ENCODE measurements at regions not wholly inside any gene's neighbourhood (a gene's known extent, or its start where the extent isn't known, plus 50 kb on each side); places are given as distances from the start of the nearest gene placed in this dataset.
"Not testable (repeated sequence)": the region's sequence is repeated elsewhere in the genome, so short reads cannot be mapped to it uniquely, and the experiment has no call there.

GRCh38 chr11:71322861-71323582 is 70.6 kb upstream of the SHANK2 start:
- Mint-ChIP-seq H3K4me1 (ENCODE audit: low read depth in 2 of 2) (no peaks in the 10 kb centered on the region), H3K36me3 (peaks cover 5% of the 10 kb centered on the region), H3K27me3 (peaks cover 7 to 16% of the 10 kb centered on the region in 2 donors), H3K27ac (no peak overlapping the region), H3K9me3 (peaks cover 2% of the 10 kb centered on the region), H3K4me3 (no peak overlapping the region)
- ATAC-seq: no peak
- DNase-seq (ENCODE audit: low spot score): peak; percentile 52

GRCh38 chr11:71322192-71322735 is 69.9 kb upstream of the SHANK2 start:
- peaks cover 10% of the 10 kb centered on the region for H3K36me3 Mint-ChIP-seq
- peaks cover 7 to 23% of the 10 kb centered on the region in 2 donors for H3K27me3 Mint-ChIP-seq
- peaks cover 2% of the 10 kb centered on the region for H3K9me3 Mint-ChIP-seq
- ATAC-seq (no peak), DNase-seq (ENCODE audit: low spot score) (peak; percentile 49)
- H3K27ac Mint-ChIP-seq: no peak overlapping the region
- no peaks in the 10 kb centered on the region for H3K4me1 Mint-ChIP-seq (ENCODE audit: low read depth in 2 of 2)
- H3K4me3 Mint-ChIP-seq: no peak overlapping the region

- H3K36me3 Mint-ChIP-seq: peaks cover 10% of the 10 kb centered on the region
- H3K9me3 Mint-ChIP-seq: peaks cover 2% of the 10 kb centered on the region
- H3K27me3 Mint-ChIP-seq: peaks cover 7 to 24% of the 10 kb centered on the region in 2 donors
- H3K4me3 Mint-ChIP-seq: no peak overlapping the region
- H3K27ac Mint-ChIP-seq: no peak overlapping the region
- no peaks in the 10 kb centered on the region for H3K4me1 Mint-ChIP-seq (ENCODE audit: low read depth in 2 of 2)
- DNase-seq (ENCODE audit: low spot score) (peak; percentile 6), ATAC-seq (no peak)
Observed at GRCh38 chr11:71321433-71322191, 69.2 kb upstream of the SHANK2 start.

GRCh38 chr11:71316701-71317100 is 64.3 kb upstream of the SHANK2 start:
- Mint-ChIP-seq H3K4me1 (ENCODE audit: low read depth in 2 of 2) (no peaks in the 10 kb centered on the region), H3K36me3 (peaks cover 10% of the 10 kb centered on the region), H3K27me3 (peaks cover 7 to 16% of the 10 kb centered on the region in 2 donors), H3K4me3 (no peak overlapping the region), H3K9me3 (peaks cover 2% of the 10 kb centered on the region), H3K27ac (no peak overlapping the region)
- DNase-seq (ENCODE audit: low spot score): no peak
- ATAC-seq: no peak

- peak; percentile 12 for DNase-seq (ENCODE audit: low spot score)
Observed at GRCh38 chr11:71312616-71313015, 60.2 kb upstream of the SHANK2 start.

GRCh38 chr11:71311928-71312510 is 59.6 kb upstream of the SHANK2 start:
- DNase-seq (ENCODE audit: low spot score): peak; percentile 16
- Mint-ChIP-seq H3K4me3 (no peak overlapping the region), H3K36me3 (no peaks in the 10 kb centered on the region), H3K27ac (no peak overlapping the region), H3K9me3 (no peaks in the 10 kb centered on the region), H3K27me3 (peaks cover 0 to 3% of the 10 kb centered on the region in 2 donors), H3K4me1 (ENCODE audit: low read depth in 2 of 2) (no peaks in the 10 kb centered on the region)
- ATAC-seq: peak in 1 of 2 donors; percentile 17

More at GRCh38 chr11:71312616-71313015, 60.2 kb upstream of the SHANK2 start:
- H3K27me3 Mint-ChIP-seq; H3K27ac Mint-ChIP-seq; H3K36me3 Mint-ChIP-seq; H3K4me1 Mint-ChIP-seq (ENCODE audit: low read depth in 2 of 2); H3K9me3 Mint-ChIP-seq; H3K4me3 Mint-ChIP-seq; ATAC-seq: not testable (repeated sequence)

- Mint-ChIP-seq H3K4me1 (ENCODE audit: low read depth in 2 of 2) (no peaks in the 10 kb centered on the region), H3K27ac (no peak overlapping the region), H3K36me3 (no peaks in the 10 kb centered on the region), H3K9me3 (no peaks in the 10 kb centered on the region), H3K4me3 (no peak overlapping the region), H3K27me3 (peaks cover 0 to 3% of the 10 kb centered on the region in 2 donors)
- DNase-seq (ENCODE audit: low spot score): peak; percentile 32
- peak in 1 of 2 donors; percentile 12 for ATAC-seq
Observed at GRCh38 chr11:71311176-71311925, 59.0 kb upstream of the SHANK2 start.

- Mint-ChIP-seq H3K27me3 (peaks cover 0 to 3% of the 10 kb centered on the region in 2 donors), H3K36me3 (no peaks in the 10 kb centered on the region), H3K9me3 (no peaks in the 10 kb centered on the region), H3K27ac (no peak overlapping the region), H3K4me1 (ENCODE audit: low read depth in 2 of 2) (no peaks in the 10 kb centered on the region), H3K4me3 (no peak overlapping the region)
- ATAC-seq (no peak), DNase-seq (ENCODE audit: low spot score) (no peak)
Observed at GRCh38 chr11:71310184-71310583, 57.8 kb upstream of the SHANK2 start.

- DNase-seq (ENCODE audit: low spot score) (peak; percentile 15), ATAC-seq (no peak)
- peaks cover 0 to 3% of the 10 kb centered on the region in 2 donors for H3K27me3 Mint-ChIP-seq
- H3K4me3 Mint-ChIP-seq: no peak overlapping the region
- H3K36me3 Mint-ChIP-seq: no peaks in the 10 kb centered on the region
- no peak overlapping the region for H3K27ac Mint-ChIP-seq
- H3K9me3 Mint-ChIP-seq: no peaks in the 10 kb centered on the region
- no peaks in the 10 kb centered on the region for H3K4me1 Mint-ChIP-seq (ENCODE audit: low read depth in 2 of 2)
Observed at GRCh38 chr11:71309611-71310010, 57.2 kb upstream of the SHANK2 start.

GRCh38 chr11:71309181-71309580 is 56.8 kb upstream of the SHANK2 start:
- Mint-ChIP-seq H3K9me3 (no peaks in the 10 kb centered on the region), H3K27ac (no peak overlapping the region), H3K4me3 (no peak overlapping the region), H3K27me3 (peaks cover 0 to 3% of the 10 kb centered on the region in 2 donors), H3K36me3 (no peaks in the 10 kb centered on the region), H3K4me1 (ENCODE audit: low read depth in 2 of 2) (no peaks in the 10 kb centered on the region)
- DNase-seq (ENCODE audit: low spot score): no peak
- no peak for ATAC-seq

GRCh38 chr11:71307811-71308645 is 55.7 kb upstream of the SHANK2 start:
- no peaks in the 10 kb centered on the region for H3K36me3 Mint-ChIP-seq
- ATAC-seq: no peak
- peak; percentile 6 for DNase-seq (ENCODE audit: low spot score)

GRCh38 chr11:71305451-71306125 is 53.2 kb upstream of the SHANK2 start:
- Mint-ChIP-seq H3K36me3 (no peaks in the 10 kb centered on the region), H3K27ac (no peak overlapping the region), H3K9me3 (no peaks in the 10 kb centered on the region), H3K27me3 (peaks cover 6 to 7% of the 10 kb centered on the region in 2 donors), H3K4me3 (no peak overlapping the region), H3K4me1 (ENCODE audit: low read depth in 2 of 2) (peaks cover 0 to 3% of the 10 kb centered on the region in 2 donors)
- no peak for ATAC-seq
- DNase-seq (ENCODE audit: low spot score): peak; percentile 26

More at GRCh38 chr11:71307811-71308645, 55.7 kb upstream of the SHANK2 start:
- no peak overlapping the region for H3K4me3 Mint-ChIP-seq
- no peaks in the 10 kb centered on the region for H3K4me1 Mint-ChIP-seq (ENCODE audit: low read depth in 2 of 2)
- no peaks in the 10 kb centered on the region for H3K9me3 Mint-ChIP-seq
- H3K27ac Mint-ChIP-seq: no peak overlapping the region
- peaks cover 0 to 6% of the 10 kb centered on the region in 2 donors for H3K27me3 Mint-ChIP-seq

Measured in natural killer cell treated with Interleukin-12 subunit alpha and Interleukin-12 subunit beta and Interleukin-15 and Interleukin-18, amount 100 ng/mL, for 72 hours (primary cell).